Astrocyte (in vitro differentiated cells and primary cell): ENCODE measurements at regions not wholly inside any gene's neighbourhood (a gene's known extent, or its start where the extent isn't known, plus 50 kb on each side); places are given as distances from the start of the nearest gene placed in this dataset.

Experiments
- DNase-seq: peaks from one replicate; pipeline ENCODE4 v3.0.0-alpha.2; 2010; ENCODE audit warnings: low read depth
- FAIRE-seq: peaks from 2 replicates; lab custom pipeline; 2011; peaks lifted over from hg19 to GRCh38; lab: Jason Lieb, UNC
- H2AFZ ChIP-seq: 2 replicates; pipeline ENCODE4 v1.6.0; 2012; ENCODE audit warnings: low read depth, low read length, inconsistent platforms
- H3K27ac ChIP-seq: 2 replicates; pipeline ENCODE4 v1.5.1; 2011; ENCODE audit warnings: low read depth, low read length, inconsistent platforms
- H3K27me3 ChIP-seq: 2 replicates; pipeline ENCODE4 v1.6.0; 2011; ENCODE audit warnings: low read length, inconsistent platforms; ENCODE audit not compliant: insufficient read depth
- H3K36me3 ChIP-seq: 2 replicates; pipeline ENCODE4 v1.5.1; 2011; ENCODE audit warnings: low read length, inconsistent platforms; ENCODE audit not compliant: insufficient read depth
- H3K4me1 ChIP-seq: 2 replicates; pipeline ENCODE4 v1.5.1; 2011; ENCODE audit warnings: low read length, inconsistent platforms; ENCODE audit not compliant: insufficient read depth
- H3K4me2 ChIP-seq: 2 replicates; pipeline ENCODE4 v1.6.0; 2012; ENCODE audit warnings: low read length, inconsistent platforms
- H3K4me3 ChIP-seq: 2 replicates; pipeline ENCODE4 v1.5.1; 2011; ENCODE audit warnings: low read depth, mild to moderate bottlenecking, low read length, inconsistent platforms; ENCODE audit not compliant: insufficient read depth
- H3K79me2 ChIP-seq: 2 replicates; pipeline ENCODE4 v1.6.0; 2012; ENCODE audit warnings: mild to moderate bottlenecking, low read length, inconsistent platforms; ENCODE audit not compliant: insufficient read depth
- H3K9ac ChIP-seq: 2 replicates; pipeline ENCODE4 v1.6.0; 2012; ENCODE audit warnings: mild to moderate bottlenecking, low read length, inconsistent platforms
- H3K9me3 ChIP-seq: 2 replicates; pipeline ENCODE4 v1.5.1; 2012; ENCODE audit warnings: low read depth, mild to moderate bottlenecking, low read length, inconsistent platforms; ENCODE audit not compliant: insufficient read depth
- H4K20me1 ChIP-seq: 2 replicates; pipeline ENCODE4 v1.6.0; 2012; ENCODE audit warnings: low read length, inconsistent platforms; ENCODE audit not compliant: insufficient read depth
- H3K27ac Mint-ChIP-seq: one replicate; pipeline ENCODE4 v1.8.0; 2021; ENCODE audit warnings: mild to moderate bottlenecking, mixed read lengths; ENCODE audit not compliant: unreplicated experiment
- H3K27me3 Mint-ChIP-seq: one replicate; pipeline ENCODE4 v1.8.0; 2021; ENCODE audit warnings: low read depth, mixed read lengths; ENCODE audit not compliant: unreplicated experiment
- H3K36me3 Mint-ChIP-seq: one replicate; pipeline ENCODE4 v1.8.0; 2021; ENCODE audit warnings: low read depth, mixed read lengths; ENCODE audit not compliant: unreplicated experiment
- H3K4me1 Mint-ChIP-seq: one replicate; pipeline ENCODE4 v1.8.0; 2021; ENCODE audit warnings: low read depth, mixed read lengths; ENCODE audit not compliant: unreplicated experiment
- H3K4me3 Mint-ChIP-seq: one replicate; pipeline ENCODE4 v1.8.0; 2021; ENCODE audit warnings: mild to moderate bottlenecking, moderate library complexity, mixed read lengths; ENCODE audit not compliant: unreplicated experiment
- H3K9me3 Mint-ChIP-seq: one replicate; pipeline ENCODE4 v1.8.0; 2021; ENCODE audit warnings: mild to moderate bottlenecking, mixed read lengths; ENCODE audit not compliant: unreplicated experiment
- EZH2 ChIP-seq: IDR thresholded peaks from 2 replicates; pipeline ENCODE4 v1.6.1; 2012; ENCODE audit warnings: mild to moderate bottlenecking, low read length, inconsistent platforms; ENCODE audit not compliant: insufficient read depth
- TF ChIP-seq, protein P1 (sequence below): IDR thresholded peaks from 2 replicates; pipeline ENCODE4 v1.5.1; 2011; ENCODE audit warnings: low read depth, mild to moderate bottlenecking, inconsistent platforms, low read length, moderate library complexity; ENCODE audit not compliant: insufficient read depth

GRCh38 chr2:188835006-188835405 lies 139.2 kb upstream of the COL3A1 start:
- H3K4me2 ChIP-seq, result no peak overlapping the region
- H2AFZ ChIP-seq, result no peak overlapping the region
- no peak overlapping the region for H3K4me3 Mint-ChIP-seq
- no peaks in the 10 kb centered on the region for H3K79me2 ChIP-seq
- FAIRE-seq, result no peak
- no peak for DNase-seq
- peaks cover 2% of the 10 kb centered on the region for H3K9me3 Mint-ChIP-seq
- H3K27ac Mint-ChIP-seq, result no peak overlapping the region
- H3K27me3 ChIP-seq, result no peaks in the 10 kb centered on the region
- H3K9ac ChIP-seq, result no peak overlapping the region
- no peaks in the 10 kb centered on the region for H4K20me1 ChIP-seq
- no peak overlapping the region for H3K27ac ChIP-seq
- no peaks in the 10 kb centered on the region for H3K36me3 Mint-ChIP-seq
- peaks cover 6% of the 10 kb centered on the region for H3K9me3 ChIP-seq
- no peaks in the 10 kb centered on the region for H3K4me1 ChIP-seq
- H3K4me3 ChIP-seq, result no peak overlapping the region
- TF ChIP-seq, protein P1, sequence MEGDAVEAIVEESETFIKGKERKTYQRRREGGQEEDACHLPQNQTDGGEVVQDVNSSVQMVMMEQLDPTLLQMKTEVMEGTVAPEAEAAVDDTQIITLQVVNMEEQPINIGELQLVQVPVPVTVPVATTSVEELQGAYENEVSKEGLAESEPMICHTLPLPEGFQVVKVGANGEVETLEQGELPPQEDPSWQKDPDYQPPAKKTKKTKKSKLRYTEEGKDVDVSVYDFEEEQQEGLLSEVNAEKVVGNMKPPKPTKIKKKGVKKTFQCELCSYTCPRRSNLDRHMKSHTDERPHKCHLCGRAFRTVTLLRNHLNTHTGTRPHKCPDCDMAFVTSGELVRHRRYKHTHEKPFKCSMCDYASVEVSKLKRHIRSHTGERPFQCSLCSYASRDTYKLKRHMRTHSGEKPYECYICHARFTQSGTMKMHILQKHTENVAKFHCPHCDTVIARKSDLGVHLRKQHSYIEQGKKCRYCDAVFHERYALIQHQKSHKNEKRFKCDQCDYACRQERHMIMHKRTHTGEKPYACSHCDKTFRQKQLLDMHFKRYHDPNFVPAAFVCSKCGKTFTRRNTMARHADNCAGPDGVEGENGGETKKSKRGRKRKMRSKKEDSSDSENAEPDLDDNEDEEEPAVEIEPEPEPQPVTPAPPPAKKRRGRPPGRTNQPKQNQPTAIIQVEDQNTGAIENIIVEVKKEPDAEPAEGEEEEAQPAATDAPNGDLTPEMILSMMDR, result no peak
- no peak for TF ChIP-seq EZH2
- H3K36me3 ChIP-seq, result no peaks in the 10 kb centered on the region
- no peaks in the 10 kb centered on the region for H3K27me3 Mint-ChIP-seq
- H3K4me1 Mint-ChIP-seq, result peaks cover 8% of the 10 kb centered on the region

DNA sequence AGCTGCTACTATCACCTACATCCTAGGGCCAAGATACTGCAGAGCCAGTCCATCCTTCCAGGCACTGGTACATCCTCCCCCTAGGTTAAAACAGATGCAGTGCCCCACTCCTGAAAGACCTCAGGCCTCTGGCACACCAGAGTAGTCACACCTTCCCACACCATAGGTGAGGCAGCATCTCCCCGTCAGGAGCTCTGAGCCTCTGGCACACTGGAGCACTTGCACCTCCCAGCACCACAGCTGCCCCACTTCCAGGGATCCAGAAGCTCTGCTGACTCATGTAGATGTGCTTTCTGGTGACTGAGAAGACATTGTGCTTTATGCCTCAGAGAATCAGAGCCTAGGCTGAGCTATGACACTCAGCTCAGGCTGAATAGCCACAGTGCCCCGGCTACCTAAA lies 138.4 kb upstream of the COL3A1 start:
- Histone ChIP-seq H3K4me3 (no peak overlapping the region), H3K27me3 (no peaks in the 10 kb centered on the region), H3K36me3 (no peaks in the 10 kb centered on the region), H3K4me1 (no peaks in the 10 kb centered on the region), H4K20me1 (no peaks in the 10 kb centered on the region), H3K4me2 (no peak overlapping the region), H3K9ac (no peak overlapping the region), H3K27ac (no peak overlapping the region), H2AFZ (no peak overlapping the region), H3K9me3 (peaks cover 3% of the 10 kb centered on the region), H3K79me2 (no peaks in the 10 kb centered on the region)
- H3K9me3 Mint-ChIP-seq, result peaks cover 2% of the 10 kb centered on the region
- H3K27me3 Mint-ChIP-seq, result no peaks in the 10 kb centered on the region
- no peak overlapping the region for H3K27ac Mint-ChIP-seq
- H3K36me3 Mint-ChIP-seq, result no peaks in the 10 kb centered on the region
- no peak for TF ChIP-seq EZH2
- TF ChIP-seq, protein P1, result no peak
- FAIRE-seq (no peak), DNase-seq (no peak)
- peaks cover 8% of the 10 kb centered on the region for H3K4me1 Mint-ChIP-seq
- H3K4me3 Mint-ChIP-seq, result no peak overlapping the region

- no peak overlapping the region for H3K27ac ChIP-seq
- H3K27me3 ChIP-seq, result no peaks in the 10 kb centered on the region
- Mint-ChIP-seq H3K4me1 (no peaks in the 10 kb centered on the region), H3K27me3 (no peaks in the 10 kb centered on the region), H3K27ac (no peak overlapping the region), H3K36me3 (no peaks in the 10 kb centered on the region), H3K9me3 (no peaks in the 10 kb centered on the region), H3K4me3 (no peak overlapping the region)
- DNase-seq, result no peak
- no peaks in the 10 kb centered on the region for H4K20me1 ChIP-seq
- no peaks in the 10 kb centered on the region for H3K79me2 ChIP-seq
- H3K4me2 ChIP-seq, result no peak overlapping the region
- no peaks in the 10 kb centered on the region for H3K9me3 ChIP-seq
- H3K36me3 ChIP-seq, result no peaks in the 10 kb centered on the region
- no peak overlapping the region for H2AFZ ChIP-seq
- H3K4me1 ChIP-seq, result no peaks in the 10 kb centered on the region
- no peak overlapping the region for H3K9ac ChIP-seq
- H3K4me3 ChIP-seq, result no peak overlapping the region
- TF ChIP-seq, protein P1, result no peak
- no peak for TF ChIP-seq EZH2
- no peak for FAIRE-seq
Measured at GRCh38 chr2:188845692-188846091, 128.5 kb upstream of the COL3A1 start.
